ENCODE measurements at regions not wholly inside any gene's neighbourhood (a gene's known extent, or its start where the extent isn't known, plus 50 kb on each side); places are given as distances from the start of the nearest gene placed in this dataset.

- no peak overlapping the region for H3K27ac ChIP-seq (ENCODE audit: poor library complexity, severe bottlenecking)
- DNase-seq (ENCODE audit: low spot score) (no peak), ATAC-seq (ENCODE audit: low read depth) (no peak)
- H3K9me3 ChIP-seq (ENCODE audit: severe bottlenecking), result no peaks in the 10 kb centered on the region
- no peaks in the 10 kb centered on the region for H3K27me3 ChIP-seq (ENCODE audit: insufficient read depth, poor library complexity, severe bottlenecking)
- no peaks in the 10 kb centered on the region for H3K36me3 ChIP-seq (ENCODE audit: low read depth)
- no peak overlapping the region for H3K4me3 ChIP-seq (ENCODE audit: severe bottlenecking)
- H3K4me1 ChIP-seq (ENCODE audit: insufficient read depth, poor library complexity, severe bottlenecking), result peaks cover 6% of the 10 kb centered on the region
- no peak for TF ChIP-seq CTCF (IDR thresholded peaks at IDR 0.05; ENCODE audit: poor library complexity, severe bottlenecking)
Observed at GRCh38 chr15:93658026-93658816, 569.2 kb upstream of the RGMA start.

DNA sequence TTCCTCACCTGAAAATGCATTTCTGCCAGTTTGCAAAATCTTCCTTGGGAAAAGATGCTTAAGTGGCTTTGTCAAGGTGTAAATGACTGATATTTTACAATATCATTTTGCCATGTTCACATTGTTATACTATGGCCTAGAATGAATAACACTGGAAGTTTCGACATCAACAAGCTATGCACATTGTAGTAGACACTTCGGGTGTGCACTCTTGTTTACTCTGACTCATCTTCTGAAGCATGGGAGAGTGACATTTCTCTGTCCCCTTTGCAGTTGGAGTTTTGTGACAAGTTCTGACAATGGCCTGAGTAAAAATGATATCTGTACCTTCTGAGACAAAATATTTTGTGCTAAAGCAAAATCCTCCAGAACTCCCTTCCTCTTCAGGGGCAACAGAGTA, 567.0 kb upstream of the RGMA start:
- Histone ChIP-seq H3K4me3 (ENCODE audit: severe bottlenecking) (no peak overlapping the region), H3K27me3 (ENCODE audit: insufficient read depth, poor library complexity, severe bottlenecking) (no peaks in the 10 kb centered on the region), H3K36me3 (ENCODE audit: low read depth) (no peaks in the 10 kb centered on the region), H3K9me3 (ENCODE audit: severe bottlenecking) (no peaks in the 10 kb centered on the region), H3K4me1 (ENCODE audit: insufficient read depth, poor library complexity, severe bottlenecking) (peaks cover 6% of the 10 kb centered on the region), H3K27ac (ENCODE audit: poor library complexity, severe bottlenecking) (no peak overlapping the region)
- ATAC-seq (ENCODE audit: low read depth) (peak; percentile 55; the same call in 2 of the 3 replicates), DNase-seq (ENCODE audit: low spot score) (no peak)
- no peak for TF ChIP-seq CTCF (IDR thresholded peaks at IDR 0.05; ENCODE audit: poor library complexity, severe bottlenecking)

DNA sequence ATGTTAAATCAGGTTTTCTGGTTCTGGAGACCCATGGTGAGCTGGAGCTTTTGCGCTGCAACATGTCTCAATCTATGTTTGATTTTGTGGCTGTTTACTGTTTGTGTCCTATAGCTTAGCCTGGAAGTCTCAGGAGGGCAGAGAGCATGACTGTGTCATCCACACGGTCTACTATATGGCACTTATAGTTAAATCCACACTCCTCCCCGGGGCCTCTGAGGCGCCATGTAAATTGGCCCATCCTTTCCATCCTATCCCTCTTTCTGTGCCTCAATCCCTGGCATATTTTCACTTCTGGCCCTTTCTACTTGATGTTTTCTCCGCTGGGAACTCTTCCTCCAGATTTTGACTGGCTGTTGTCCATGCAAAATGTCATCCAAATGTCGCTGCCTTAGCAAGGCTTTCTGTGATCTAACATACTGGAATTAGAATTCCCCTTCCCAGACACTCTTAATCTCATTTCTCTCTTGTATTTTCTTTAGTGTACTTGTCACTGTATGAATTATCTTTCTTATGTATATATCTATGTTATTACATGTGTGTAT, 560.8 kb upstream of the RGMA start:
- ATAC-seq (ENCODE audit: low read depth) (no peak), DNase-seq (ENCODE audit: low spot score) (no peak)
- TF ChIP-seq CTCF (IDR thresholded peaks at IDR 0.05; ENCODE audit: poor library complexity, severe bottlenecking), result no peak
- no peaks in the 10 kb centered on the region for H3K4me1 ChIP-seq (ENCODE audit: insufficient read depth, poor library complexity, severe bottlenecking)
- H3K36me3 ChIP-seq (ENCODE audit: low read depth), result no peaks in the 10 kb centered on the region
- H3K4me3 ChIP-seq (ENCODE audit: severe bottlenecking), result no peak overlapping the region
- no peaks in the 10 kb centered on the region for H3K27me3 ChIP-seq (ENCODE audit: insufficient read depth, poor library complexity, severe bottlenecking)
- no peak overlapping the region for H3K27ac ChIP-seq (ENCODE audit: poor library complexity, severe bottlenecking)
- H3K9me3 ChIP-seq (ENCODE audit: severe bottlenecking), result no peaks in the 10 kb centered on the region

GRCh38 chr15:93646193-93646592, 557.2 kb upstream of the RGMA start:
- H3K9me3 ChIP-seq (ENCODE audit: severe bottlenecking), result no peaks in the 10 kb centered on the region
- H3K27me3 ChIP-seq (ENCODE audit: insufficient read depth, poor library complexity, severe bottlenecking), result no peaks in the 10 kb centered on the region
- H3K36me3 ChIP-seq (ENCODE audit: low read depth), result no peaks in the 10 kb centered on the region
- no peak for DNase-seq (ENCODE audit: low spot score)
- no peaks in the 10 kb centered on the region for H3K4me1 ChIP-seq (ENCODE audit: insufficient read depth, poor library complexity, severe bottlenecking)
- H3K27ac ChIP-seq (ENCODE audit: poor library complexity, severe bottlenecking), result no peak overlapping the region
- ATAC-seq (ENCODE audit: low read depth), result no peak
- TF ChIP-seq CTCF (IDR thresholded peaks at IDR 0.05; ENCODE audit: poor library complexity, severe bottlenecking), result no peak
- H3K4me3 ChIP-seq (ENCODE audit: severe bottlenecking), result no peak overlapping the region

DNA sequence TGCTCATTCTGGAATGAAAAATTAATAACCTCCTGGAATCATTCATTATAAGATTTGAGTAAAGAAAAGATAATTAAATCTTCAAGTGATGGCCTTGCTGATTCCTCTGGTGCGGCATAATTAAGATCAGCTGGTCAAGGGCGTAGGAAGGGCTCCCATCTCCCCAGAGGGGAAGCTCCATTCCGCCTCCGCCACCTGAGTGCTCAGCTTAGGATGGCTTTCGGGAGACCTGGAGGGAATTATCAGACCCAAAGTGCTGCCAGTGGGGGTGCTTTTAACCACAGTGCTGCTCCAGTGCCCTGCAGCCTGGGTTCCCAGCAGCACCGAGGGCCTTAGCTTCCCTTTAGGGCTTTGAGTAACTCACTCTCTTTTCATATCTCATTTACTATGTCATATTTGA, 556.6 kb upstream of the RGMA start:
- DNase-seq (ENCODE audit: low spot score) (no peak), ATAC-seq (ENCODE audit: low read depth) (no peak)
- H3K27me3 ChIP-seq (ENCODE audit: insufficient read depth, poor library complexity, severe bottlenecking), result no peaks in the 10 kb centered on the region
- no peaks in the 10 kb centered on the region for H3K4me1 ChIP-seq (ENCODE audit: insufficient read depth, poor library complexity, severe bottlenecking)
- H3K9me3 ChIP-seq (ENCODE audit: severe bottlenecking), result no peaks in the 10 kb centered on the region
- H3K27ac ChIP-seq (ENCODE audit: poor library complexity, severe bottlenecking), result no peak overlapping the region
- no peak overlapping the region for H3K4me3 ChIP-seq (ENCODE audit: severe bottlenecking)
- H3K36me3 ChIP-seq (ENCODE audit: low read depth), result no peaks in the 10 kb centered on the region
- no peak for TF ChIP-seq CTCF (IDR thresholded peaks at IDR 0.05; ENCODE audit: poor library complexity, severe bottlenecking)

Data from RWPE2 (cell line).